Caco-2 (cell line): ENCODE measurements at regions not wholly inside any gene's neighbourhood (a gene's known extent, or its start where the extent isn't known, plus 50 kb on each side); places are given as distances from the start of the nearest gene placed in this dataset.

ENCODE experiments used
- BruUV-seq: library from RNA; stranded (reverse); fragments of 400-500 nt; replicated peaks from 2 replicates; lab custom pipeline; 2021; lab: Mats Ljungman, UMichigan
- CTCF ChIA-PET: fragments of 300-600 bp; sonication (Branson Sonifier 250); formaldehyde crosslinking; loops from one replicate; lab custom pipeline; 2022; ENCODE audit warnings: antibody characterized with exemption; lab: Charles Lee
- POLR2A ChIA-PET: fragments of 300-600 bp; sonication (Branson Sonifier 250); formaldehyde crosslinking; loops from one replicate; lab custom pipeline; 2022; ENCODE audit warnings: antibody characterized with exemption; lab: Charles Lee
- DNase-seq, 2 experiments: peaks; one replicate each; pipeline versions ENCODE4 v3.0.0 to v3.0.0-alpha.2; 2020 to 2022
- H3K27me3 ChIP-seq: replicated peaks from 2 replicates; pipeline ENCODE4 v1.6.0; 2011; ENCODE audit warnings: low read length; ENCODE audit not compliant: control insufficient read depth, insufficient read depth
- H3K36me3 ChIP-seq: 2 replicates; pipeline ENCODE4 v1.5.1; 2011; ENCODE audit warnings: low read length; ENCODE audit not compliant: control insufficient read depth, insufficient read depth
- H3K4me1 ChIP-seq: fragments of 250-450 bp; sonication (Bioruptor Pico); 2 replicates; pipeline ENCODE4 v1.5.1; 2020; ENCODE audit warnings: mild to moderate bottlenecking
- H3K4me3 ChIP-seq: 2 replicates; pipeline ENCODE4 v1.5.1; 2011; ENCODE audit warnings: low read depth, mild to moderate bottlenecking, control low read depth, low read length
- H3K9me3 ChIP-seq: fragments of 250-450 bp; sonication (Bioruptor Pico); 2 replicates; pipeline ENCODE4 v1.5.1; 2020; ENCODE audit warnings: mild to moderate bottlenecking, moderate library complexity
- H3K27ac Mint-ChIP-seq: one replicate; pipeline ENCODE4 v1.8.0; 2022; ENCODE audit warnings: mixed read lengths; ENCODE audit not compliant: unreplicated experiment
- H3K27me3 Mint-ChIP-seq: one replicate; pipeline ENCODE4 v1.8.0; 2022; ENCODE audit warnings: mixed read lengths; ENCODE audit not compliant: insufficient read depth, unreplicated experiment
- H3K36me3 Mint-ChIP-seq: one replicate; pipeline ENCODE4 v1.8.0; 2022; ENCODE audit warnings: mild to moderate bottlenecking, mixed read lengths; ENCODE audit not compliant: insufficient read depth, unreplicated experiment
- H3K4me1 Mint-ChIP-seq: one replicate; pipeline ENCODE4 v1.8.0; 2022; ENCODE audit warnings: low read depth, mixed read lengths; ENCODE audit not compliant: unreplicated experiment
- H3K4me3 Mint-ChIP-seq: one replicate; pipeline ENCODE4 v1.8.0; 2022; ENCODE audit warnings: mild to moderate bottlenecking, moderate library complexity, mixed read lengths; ENCODE audit not compliant: unreplicated experiment
- H3K9me3 Mint-ChIP-seq: one replicate; pipeline ENCODE4 v1.8.0; 2022; ENCODE audit warnings: mixed read lengths; ENCODE audit not compliant: unreplicated experiment
- CTCF ChIP-seq, 2 experiments: fragments of 200-600 bp in 1 of 2; IDR thresholded peaks; 1 replicate in 1 of 2; 2 replicates in 1 of 2; pipeline versions ENCODE4 v1.5.1 to v1.8.0; 2011 to 2022; ENCODE audit warnings: antibody characterized with exemption in 1 of 2, control low read depth in 1 of 2, inconsistent platforms in 1 of 2, low read depth in 1 of 2, low read length in 1 of 2, mild to moderate bottlenecking in 1 of 2, moderate library complexity in 1 of 2; ENCODE audit not compliant: insufficient read depth in 1 of 2, severe bottlenecking in 1 of 2, unreplicated experiment in 1 of 2
- intact Hi-C: fragments of 100-400 bp; cut with micrococcal nuclease; formaldehyde crosslinking; loops from one replicate; pipeline ENCODE4 v1.10.0; 2022; ENCODE audit not compliant: unreplicated experiment

- intact Hi-C loops: no loop called here
- CTCF ChIA-PET: no interaction called here
These were observed 155.0 kb upstream of the HES1 start for GRCh38 chr3:193980905-193981304.

GRCh38 chr3:193981504-193981903 is 154.4 kb upstream of the HES1 start:
- BruUV-seq: no TSS peak
- DNase-seq: no peak
- H3K36me3 ChIP-seq: no peaks in the 10 kb centered on the region
- Mint-ChIP-seq H3K9me3 (no peaks in the 10 kb centered on the region), H3K27ac (no peak overlapping the region), H3K27me3 (no peaks in the 10 kb centered on the region), H3K4me1 (peaks cover 11% of the 10 kb centered on the region), H3K4me3 (no peak overlapping the region), H3K36me3 (peaks cover 5% of the 10 kb centered on the region)
- ChIA-PET CTCF (no interaction called here), POLR2A (no interaction called here)
- peaks cover 6% of the 10 kb centered on the region; the same call in 1 of the 2 replicates for H3K4me1 ChIP-seq
- no peaks in the 10 kb centered on the region for H3K9me3 ChIP-seq
- H3K4me3 ChIP-seq: no peak overlapping the region
- TF ChIP-seq CTCF (IDR thresholded peaks at IDR 0.05; ENCODE audit: insufficient read depth in 1 of 2, low read depth in 1 of 2, low read length in 1 of 2, severe bottlenecking in 1 of 2, unreplicated experiment in 1 of 2): no peak
- no peaks in the 10 kb centered on the region for H3K27me3 ChIP-seq
- intact Hi-C loops: no loop called here

More at GRCh38 chr3:193980905-193981304, 155.0 kb upstream of the HES1 start:
- H3K9me3 ChIP-seq: no peaks in the 10 kb centered on the region
- no peak overlapping the region for H3K4me3 Mint-ChIP-seq
- peaks cover 6% of the 10 kb centered on the region for H3K4me1 ChIP-seq
- H3K27me3 ChIP-seq: no peaks in the 10 kb centered on the region
- no peak for TF ChIP-seq CTCF (IDR thresholded peaks at IDR 0.05; ENCODE audit: insufficient read depth in 1 of 2, low read depth in 1 of 2, low read length in 1 of 2, severe bottlenecking in 1 of 2, unreplicated experiment in 1 of 2)
- H3K36me3 Mint-ChIP-seq: peaks cover 5% of the 10 kb centered on the region
- no peak overlapping the region for H3K27ac Mint-ChIP-seq
- DNase-seq: no peak
- H3K4me1 Mint-ChIP-seq: peaks cover 12% of the 10 kb centered on the region
- H3K4me3 ChIP-seq: no peak overlapping the region
- H3K36me3 ChIP-seq: no peaks in the 10 kb centered on the region
- H3K9me3 Mint-ChIP-seq: no peaks in the 10 kb centered on the region
- POLR2A ChIA-PET: no interaction called here
- no TSS peak for BruUV-seq
- no peaks in the 10 kb centered on the region for H3K27me3 Mint-ChIP-seq

DNA sequence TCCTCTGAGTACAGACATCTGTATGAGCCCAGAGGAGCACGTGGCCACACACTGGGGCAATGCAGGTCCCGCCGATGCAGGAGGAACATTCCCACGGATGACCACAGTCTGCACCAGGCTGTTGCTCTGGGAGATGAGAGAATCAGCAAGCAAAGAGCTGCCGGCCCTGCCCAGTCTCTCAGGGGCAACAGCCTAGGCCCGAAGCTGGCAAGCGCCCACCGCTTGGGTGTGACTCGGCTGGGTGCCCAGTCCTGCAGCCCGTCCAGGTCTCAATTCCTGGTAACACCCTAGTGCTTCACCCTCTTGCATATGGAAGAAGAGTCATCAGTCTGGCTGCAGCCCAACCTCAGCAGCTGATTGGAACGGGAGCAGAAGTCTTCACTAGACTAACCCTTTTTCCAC is 153.7 kb upstream of the HES1 start:
- ChIA-PET CTCF (no interaction called here), POLR2A (no interaction called here)
- no peak overlapping the region for H3K27ac Mint-ChIP-seq

More for the DNA sequence above, 153.7 kb upstream of the HES1 start:
- Mint-ChIP-seq H3K27me3 (no peaks in the 10 kb centered on the region), H3K4me1 (peaks cover 7% of the 10 kb centered on the region), H3K4me3 (no peak overlapping the region), H3K36me3 (peaks cover 5% of the 10 kb centered on the region), H3K9me3 (no peaks in the 10 kb centered on the region)
- Histone ChIP-seq H3K4me1 (peaks cover 6% of the 10 kb centered on the region; the same call in 1 of the 2 replicates), H3K4me3 (no peak overlapping the region), H3K9me3 (no peaks in the 10 kb centered on the region), H3K27me3 (no peaks in the 10 kb centered on the region), H3K36me3 (no peaks in the 10 kb centered on the region)
- intact Hi-C loops: no loop called here
- DNase-seq: no peak
- no TSS peak for BruUV-seq
- no peak for TF ChIP-seq CTCF (IDR thresholded peaks at IDR 0.05; ENCODE audit: insufficient read depth in 1 of 2, low read depth in 1 of 2, low read length in 1 of 2, severe bottlenecking in 1 of 2, unreplicated experiment in 1 of 2)
